HUES64 (cell line): ENCODE measurements at regions not wholly inside any gene's neighbourhood (a gene's known extent, or its start where the extent isn't known, plus 50 kb on each side); places are given as distances from the start of the nearest gene placed in this dataset.
A peak's percentile ranks its signal among the peaks of the same experiment; 100 is the strongest.

ENCODE experiments used
- H3K27ac ChIP-seq: 2 replicates; pipeline ENCODE4 v1.7.0; 2013; ENCODE audit warnings: low read depth, low read length, inconsistent platforms
- H3K27me3 ChIP-seq: 2 replicates; pipeline ENCODE4 v1.6.1; 2013; ENCODE audit warnings: mild to moderate bottlenecking, low read length; ENCODE audit not compliant: insufficient read depth
- H3K36me3 ChIP-seq: 2 replicates; pipeline ENCODE4 v1.6.1; 2013; ENCODE audit warnings: mild to moderate bottlenecking, low read length; ENCODE audit not compliant: insufficient read depth
- H3K4me1 ChIP-seq: 2 replicates; pipeline ENCODE4 v1.6.1; 2013; ENCODE audit warnings: mild to moderate bottlenecking, low read length, moderate library complexity; ENCODE audit not compliant: insufficient read depth
- H3K4me3 ChIP-seq: 2 replicates; pipeline ENCODE4 v1.5.1; 2013; ENCODE audit warnings: mild to moderate bottlenecking, low read length, moderate library complexity
- H3K9ac ChIP-seq: 2 replicates; pipeline ENCODE4 v1.6.1; 2013; ENCODE audit warnings: mild to moderate bottlenecking, low read depth, low read length
- H3K9me3 ChIP-seq: 2 replicates; pipeline ENCODE4 v1.6.1; 2013; ENCODE audit warnings: low read depth, low read length; ENCODE audit not compliant: insufficient read depth
- WGBS: fragments of 150-250, 120-280 bp; methylation state at CpG from one replicate; pipeline ENCODE4 v1.1.7; 2013; ENCODE audit warnings: missing lambda C conversion rate; 5-methylcytosine and 5-hydroxymethylcytosine counted together

DNA sequence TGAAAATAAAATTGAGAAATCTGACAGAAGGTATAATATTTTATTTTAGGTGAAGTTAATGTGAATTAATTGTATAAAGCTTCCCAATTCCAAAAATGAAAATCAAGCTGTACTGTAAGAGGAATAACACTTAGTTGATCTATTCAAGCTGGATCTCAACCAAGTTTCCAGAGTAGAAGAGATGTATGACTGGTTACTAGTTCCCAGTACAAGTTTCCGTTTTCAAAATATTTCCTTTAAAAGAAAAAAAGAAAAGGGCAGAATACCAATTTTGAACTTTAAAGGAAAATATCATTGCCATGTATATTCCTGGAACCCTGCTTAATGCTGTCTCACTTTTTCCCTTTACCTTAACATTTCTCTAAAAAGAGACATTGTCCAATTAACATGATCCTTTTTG, 308.5 kb downstream of the IRS1 start:
- no peak overlapping the region for H3K4me3 ChIP-seq
- no peaks in the 10 kb centered on the region for H3K9me3 ChIP-seq
- H3K27ac ChIP-seq, result no peak overlapping the region
- H3K27me3 ChIP-seq, result no peaks in the 10 kb centered on the region
- no peak overlapping the region for H3K9ac ChIP-seq
- no peaks in the 10 kb centered on the region for H3K36me3 ChIP-seq
- 100% methylated on average over 1 of the region's 1 CpG for WGBS
- no peaks in the 10 kb centered on the region for H3K4me1 ChIP-seq

DNA sequence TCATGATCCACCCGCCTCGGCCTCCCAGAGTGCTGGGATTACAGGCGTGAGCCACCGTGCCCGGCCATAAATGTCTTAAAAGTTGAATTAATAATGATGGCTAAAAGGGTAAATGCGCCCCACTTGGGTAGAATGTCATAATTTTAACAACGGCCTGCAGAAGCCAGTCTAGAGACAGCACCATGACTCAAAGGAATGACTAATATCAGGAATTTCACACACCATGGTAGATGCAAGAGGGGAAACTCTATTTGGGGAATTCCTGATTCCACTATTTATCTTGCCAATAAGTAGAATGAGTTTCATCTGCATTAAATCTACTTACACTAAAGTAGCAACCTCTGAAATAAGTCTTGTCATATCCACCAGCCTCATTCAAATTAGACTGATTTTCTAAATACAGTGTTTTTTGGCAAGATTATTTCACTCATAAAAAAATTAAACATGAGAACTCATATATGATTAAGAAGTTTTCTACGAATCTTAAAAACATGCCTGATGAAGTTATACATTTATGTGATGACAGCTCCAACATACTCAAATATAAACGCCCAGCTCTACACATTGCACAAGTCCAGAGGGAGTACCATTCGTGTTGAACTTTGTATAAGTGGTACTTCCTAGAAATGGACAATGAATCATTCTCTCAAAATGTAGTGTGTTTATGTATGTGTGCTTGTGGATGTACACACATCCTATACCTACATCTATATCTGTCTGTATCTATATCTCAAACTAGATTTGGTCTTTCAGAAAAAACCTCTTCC, 309.7 kb downstream of the IRS1 start:
- Histone ChIP-seq H3K27ac (no peak overlapping the region), H3K4me3 (no peak overlapping the region), H3K9me3 (no peaks in the 10 kb centered on the region), H3K4me1 (peaks cover under 1% of the 10 kb centered on the region; the same call in 1 of the 2 replicates), H3K27me3 (no peaks in the 10 kb centered on the region), H3K9ac (no peak overlapping the region), H3K36me3 (no peaks in the 10 kb centered on the region)
- 95% methylated on average over 7 of the region's 10 CpGs for WGBS

DNA sequence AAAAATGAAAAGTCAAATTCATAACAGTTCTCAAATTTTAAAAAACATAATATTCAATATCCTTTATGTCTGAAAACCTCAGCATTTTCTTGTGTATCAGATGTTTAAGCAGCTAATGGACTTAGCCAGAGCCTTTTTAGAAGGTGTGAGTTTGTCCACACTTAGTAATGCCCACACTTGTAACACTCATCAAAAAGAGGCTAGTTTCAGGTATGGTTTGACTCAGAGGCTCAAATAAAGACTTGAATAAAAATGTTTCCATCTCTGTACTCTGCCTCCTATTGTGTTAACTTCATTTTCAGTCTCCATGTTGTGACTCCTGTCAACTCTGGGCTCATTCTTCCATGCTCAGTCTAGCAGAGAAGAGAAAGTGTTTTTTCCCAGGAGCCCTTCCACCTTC, 311.6 kb downstream of the IRS1 start:
- Histone ChIP-seq H3K36me3 (no peaks in the 10 kb centered on the region), H3K27me3 (no peaks in the 10 kb centered on the region), H3K9me3 (no peaks in the 10 kb centered on the region), H3K4me1 (peaks cover 20% of the 10 kb centered on the region), H3K9ac (no peak overlapping the region), H3K4me3 (no peak overlapping the region), H3K27ac (no peak overlapping the region)

DNA sequence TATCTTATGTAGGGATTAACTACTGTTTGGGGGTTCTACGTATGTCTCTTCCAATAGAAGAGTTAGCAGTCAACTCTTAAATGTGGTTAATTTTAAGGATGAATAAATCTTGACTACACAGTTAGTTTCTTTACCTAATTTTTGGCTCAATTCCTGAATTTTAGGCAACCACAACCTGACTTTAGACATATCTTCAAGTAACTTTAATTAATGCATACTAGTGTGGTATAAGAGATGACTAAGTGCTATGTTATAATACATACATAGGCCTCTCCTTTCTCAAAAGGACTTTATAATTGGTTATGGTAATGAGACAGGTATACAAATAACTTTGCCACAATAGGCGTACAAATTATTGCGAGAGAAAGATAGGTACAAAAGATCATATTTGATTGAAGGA, 312.0 kb downstream of the IRS1 start:
- Histone ChIP-seq H3K27me3 (no peaks in the 10 kb centered on the region), H3K9ac (no peak overlapping the region), H3K36me3 (no peaks in the 10 kb centered on the region), H3K4me3 (no peak overlapping the region), H3K27ac (no peak overlapping the region), H3K4me1 (peaks cover 24% of the 10 kb centered on the region), H3K9me3 (no peaks in the 10 kb centered on the region)
- 100% methylated on average over 1 of the region's 3 CpGs for WGBS

DNA sequence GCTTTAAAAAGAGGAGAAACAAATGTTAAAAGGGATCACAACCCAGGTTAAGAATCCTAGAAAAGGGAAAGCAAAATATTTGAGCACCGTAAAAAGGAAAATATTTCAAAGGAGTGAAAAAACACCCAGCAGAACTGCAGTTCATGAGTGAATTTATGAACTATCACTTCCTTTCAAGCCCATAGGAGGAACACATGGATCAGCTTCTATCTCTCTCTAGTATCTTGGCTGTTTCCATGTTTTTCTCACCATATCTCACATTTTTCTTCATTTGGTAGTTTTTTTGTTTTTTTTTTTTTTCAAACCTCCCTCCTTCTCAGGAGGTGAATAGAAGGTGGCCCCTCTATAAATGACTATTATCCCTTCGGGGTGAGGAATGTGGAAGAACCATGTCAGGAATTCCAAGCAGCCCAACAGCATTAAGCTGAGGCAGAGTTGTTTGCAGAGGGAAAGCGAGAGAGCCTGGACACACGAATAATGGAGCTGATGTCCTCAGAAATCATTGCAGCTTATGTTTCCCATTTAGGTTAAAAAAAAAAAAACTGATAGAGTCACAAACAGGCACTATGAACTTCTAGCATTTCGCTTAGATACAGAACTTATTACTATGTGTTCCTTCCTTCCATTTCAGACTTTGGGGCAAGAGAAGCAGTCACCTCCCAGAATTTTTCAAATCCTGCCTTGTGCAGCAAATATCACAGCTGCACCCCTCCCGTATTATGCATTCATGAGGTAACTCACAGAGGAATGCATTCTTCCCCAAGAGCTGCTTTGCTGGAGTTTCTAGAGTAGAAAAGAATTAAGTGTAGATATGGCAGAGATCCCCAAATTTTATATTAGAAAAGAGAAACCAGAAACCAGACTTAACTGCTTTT, 315.6 kb downstream of the IRS1 start:
- Histone ChIP-seq H3K27ac (peak overlapping the region; percentile 84), H3K9ac (peak overlapping the region; percentile 64), H3K4me1 (peaks cover 51% of the 10 kb centered on the region), H3K36me3 (no peaks in the 10 kb centered on the region), H3K9me3 (no peaks in the 10 kb centered on the region), H3K27me3 (no peaks in the 10 kb centered on the region), H3K4me3 (0 out of 2 replicates have a peak overlapping the region, but pooled peaks have one; percentile 21)
- 36% methylated on average over 6 of the region's 6 CpGs for WGBS

DNA sequence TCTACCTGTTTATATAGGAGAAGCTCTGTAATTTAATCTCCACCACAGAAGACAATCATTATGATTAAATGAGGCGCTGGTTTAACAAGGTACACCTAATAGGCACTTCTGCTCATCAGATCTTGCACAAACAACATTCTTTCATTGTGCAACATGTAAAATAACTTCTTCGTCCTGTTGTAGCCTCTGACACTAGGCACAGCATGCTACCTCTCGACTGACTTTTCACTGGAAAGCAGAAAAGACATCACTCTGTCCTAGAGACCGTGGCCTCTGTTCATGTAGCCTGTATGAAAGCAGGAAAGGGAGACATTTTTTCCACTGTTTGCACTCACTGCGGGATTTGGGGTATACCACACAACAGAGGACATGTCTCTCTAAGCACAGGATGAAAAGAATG, 316.5 kb downstream of the IRS1 start:
- H3K4me3 ChIP-seq, result no peak overlapping the region
- peak overlapping the region; percentile 64 for H3K9ac ChIP-seq
- H3K27me3 ChIP-seq, result no peaks in the 10 kb centered on the region
- peaks cover 53% of the 10 kb centered on the region for H3K4me1 ChIP-seq
- H3K9me3 ChIP-seq, result no peaks in the 10 kb centered on the region
- H3K36me3 ChIP-seq, result no peaks in the 10 kb centered on the region
- peak overlapping the region; percentile 84 for H3K27ac ChIP-seq
- WGBS, result 41% methylated on average over 5 of the region's 5 CpGs

DNA sequence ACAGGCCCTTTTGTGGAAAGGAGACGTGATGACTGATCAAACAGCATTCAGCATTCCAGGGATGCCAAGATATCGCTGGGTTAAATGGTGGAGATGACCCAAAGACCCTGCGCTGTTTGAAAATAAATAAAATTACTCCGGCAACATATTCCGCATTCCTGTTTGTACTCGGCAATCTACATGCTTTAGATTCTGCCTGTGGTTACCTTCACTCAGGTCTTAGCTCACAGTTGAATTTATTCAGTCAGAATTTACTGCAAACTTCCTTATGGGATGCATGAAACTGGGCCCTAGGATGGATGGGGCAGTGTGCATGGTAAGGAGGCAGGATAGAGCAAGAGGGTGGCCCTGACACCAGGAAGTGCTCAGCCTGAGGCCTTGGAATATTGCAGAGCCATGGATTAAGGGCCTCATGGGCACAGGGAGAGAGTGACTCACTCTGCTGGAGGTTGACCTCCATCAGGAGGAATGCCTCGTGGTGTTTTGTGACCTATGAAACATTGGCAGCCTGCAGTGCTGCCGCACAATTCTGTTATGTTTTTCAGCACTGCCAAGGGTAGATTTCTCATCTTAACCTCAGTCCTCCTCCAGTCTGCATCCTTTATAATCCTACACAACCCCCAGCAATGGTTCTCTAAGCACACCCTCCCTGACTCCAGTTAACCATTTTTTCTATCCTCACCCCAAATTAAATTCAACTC, 321.4 kb downstream of the IRS1 start:
- H3K36me3 ChIP-seq, result no peaks in the 10 kb centered on the region
- no peaks in the 10 kb centered on the region for H3K27me3 ChIP-seq
- no peaks in the 10 kb centered on the region; the same call in 1 of the 2 replicates for H3K9me3 ChIP-seq
- H3K4me3 ChIP-seq, result no peak overlapping the region
- peaks cover 55% of the 10 kb centered on the region for H3K4me1 ChIP-seq
- 76% methylated on average over 8 of the region's 8 CpGs for WGBS
- H3K9ac ChIP-seq, result no peak overlapping the region
- H3K27ac ChIP-seq, result peak overlapping the region; percentile 59

DNA sequence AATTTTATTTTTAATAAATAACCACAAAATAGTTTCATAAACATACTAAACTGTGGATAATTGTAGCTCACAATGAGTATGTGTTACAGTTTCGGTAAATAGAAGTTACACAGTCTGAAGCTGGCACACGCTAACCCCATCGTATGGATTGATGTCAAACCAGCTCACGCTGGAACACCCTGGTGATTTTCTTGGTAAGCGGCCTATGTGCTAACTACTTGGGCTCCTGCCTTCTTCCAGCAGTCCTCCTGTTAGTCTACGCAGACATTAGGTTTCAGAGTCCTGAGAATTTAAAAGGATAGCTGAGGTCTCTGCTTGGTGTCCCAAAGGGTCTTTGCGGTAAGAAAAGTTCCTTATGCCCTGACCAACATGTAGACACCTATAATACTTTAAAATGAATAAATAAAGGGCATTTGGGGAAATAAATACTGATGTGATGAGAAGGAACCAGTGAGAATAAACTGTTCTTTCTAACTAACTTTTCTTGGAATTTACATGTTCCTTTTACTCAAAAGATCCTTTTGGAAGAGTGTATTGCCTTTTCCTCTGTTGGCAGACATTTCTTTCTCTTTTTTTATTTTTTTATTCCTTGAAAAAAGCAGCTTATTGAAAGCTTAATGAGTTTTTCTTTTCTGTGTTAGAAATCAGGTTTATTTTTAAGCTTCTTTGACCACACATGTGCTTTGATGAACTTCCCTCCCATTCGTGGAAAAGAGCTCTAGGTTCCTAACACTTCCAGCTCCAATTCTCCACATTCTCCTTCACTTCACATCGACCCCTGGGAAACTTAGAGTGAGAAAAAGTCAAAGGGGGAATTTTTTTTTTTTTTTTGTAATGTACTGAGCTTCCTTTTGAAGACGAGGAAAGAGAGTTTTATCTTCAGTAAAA, 322.2 kb downstream of the IRS1 start:
- no peak overlapping the region for H3K27ac ChIP-seq
- 92% methylated on average over 8 of the region's 10 CpGs for WGBS
- no peaks in the 10 kb centered on the region for H3K27me3 ChIP-seq
- H3K4me1 ChIP-seq, result peaks cover 47% of the 10 kb centered on the region
- H3K4me3 ChIP-seq, result no peak overlapping the region
- no peak overlapping the region for H3K9ac ChIP-seq
- no peaks in the 10 kb centered on the region; the same call in 1 of the 2 replicates for H3K9me3 ChIP-seq
- no peaks in the 10 kb centered on the region for H3K36me3 ChIP-seq

DNA sequence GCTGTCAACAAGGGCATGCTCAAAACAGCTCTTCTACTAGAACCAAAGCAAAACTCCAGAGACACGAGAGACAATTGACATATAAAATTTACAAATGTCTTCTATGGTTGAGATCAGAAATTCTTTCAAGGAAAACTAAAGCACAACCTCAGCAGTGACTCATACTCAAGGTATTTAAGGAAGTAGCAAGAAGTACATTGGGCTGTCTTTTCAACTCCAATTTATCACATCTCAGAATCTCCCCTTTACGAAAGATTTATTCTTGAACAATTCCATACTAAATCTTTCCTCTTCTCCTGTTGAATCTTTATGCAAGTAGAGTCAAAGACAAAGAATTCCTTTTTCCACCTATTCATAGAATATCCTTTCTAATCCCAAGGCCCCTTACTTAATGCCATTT, 324.0 kb downstream of the IRS1 start:
- Histone ChIP-seq H3K4me1 (peaks cover 29% of the 10 kb centered on the region), H3K9me3 (no peaks in the 10 kb centered on the region; the same call in 1 of the 2 replicates), H3K9ac (no peak overlapping the region), H3K36me3 (no peaks in the 10 kb centered on the region), H3K27me3 (no peaks in the 10 kb centered on the region), H3K27ac (no peak overlapping the region), H3K4me3 (no peak overlapping the region)
- 88% methylated on average over 2 of the region's 2 CpGs for WGBS

DNA sequence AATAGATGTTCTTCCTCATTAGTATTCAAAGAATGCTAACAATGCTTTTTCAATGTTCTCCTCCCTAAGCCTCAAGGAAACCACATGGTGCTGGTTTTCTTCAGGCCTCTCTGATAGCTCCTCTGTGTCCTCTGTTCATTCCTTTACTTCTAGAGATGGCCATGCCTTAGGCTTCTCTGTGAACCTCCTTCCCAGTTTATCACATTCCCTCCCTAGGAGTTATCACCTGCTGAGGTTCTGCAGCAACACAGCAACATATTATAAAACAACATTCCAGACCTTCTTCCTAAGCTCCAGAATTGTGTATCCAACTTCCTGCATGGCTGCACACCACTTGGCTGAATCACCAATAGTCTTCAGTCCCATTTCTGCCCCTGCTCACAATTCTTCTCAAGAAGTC, 325.5 kb downstream of the IRS1 start:
- no peak overlapping the region for H3K27ac ChIP-seq
- H3K27me3 ChIP-seq, result no peaks in the 10 kb centered on the region
- no peaks in the 10 kb centered on the region for H3K36me3 ChIP-seq
- H3K4me1 ChIP-seq, result peaks cover 21% of the 10 kb centered on the region
- no peak overlapping the region for H3K9ac ChIP-seq
- no peaks in the 10 kb centered on the region; the same call in 1 of the 2 replicates for H3K9me3 ChIP-seq
- H3K4me3 ChIP-seq, result no peak overlapping the region
